OCI-LY1 (cell line): ENCODE measurements at regions not wholly inside any gene's neighbourhood (a gene's known extent, or its start where the extent isn't known, plus 50 kb on each side); places are given as distances from the start of the nearest gene placed in this dataset.

ENCODE experiments used
- H2AFZ ChIP-seq: fragments of 200-600 bp; sonication (generic), shearing (Covaris generic); 2 replicates; pipeline ENCODE4 v1.6.0; 2014; ENCODE audit warnings: antibody characterized with exemption, mild to moderate bottlenecking, low read length
- H3F3A ChIP-seq: fragments of 200-600 bp; sonication (generic), shearing (Covaris generic); 2 replicates; pipeline ENCODE4 v1.6.0; 2014; ENCODE audit warnings: mild to moderate bottlenecking, antibody characterized with exemption, low read length, moderate library complexity; ENCODE audit not compliant: insufficient read depth
- H3K27ac ChIP-seq: fragments of 200-600 bp; sonication (generic); 2 replicates; pipeline ENCODE4 v1.5.1; 2014; ENCODE audit warnings: low read length, mixed run types, mild to moderate bottlenecking, low read depth; ENCODE audit not compliant: poor library complexity, severe bottlenecking
- H3K27me3 ChIP-seq: fragments of 200-600 bp; sonication (generic); 2 replicates; pipeline ENCODE4 v1.6.0; 2014; ENCODE audit warnings: antibody characterized with exemption, mild to moderate bottlenecking, low read length, moderate library complexity; ENCODE audit not compliant: insufficient read depth
- H3K36me3 ChIP-seq: fragments of 200-600 bp; sonication (generic); 2 replicates; pipeline ENCODE4 v1.6.1; 2014; ENCODE audit warnings: mild to moderate bottlenecking, antibody characterized with exemption, low read length, moderate library complexity, mixed read lengths; ENCODE audit not compliant: insufficient read depth
- H3K4me1 ChIP-seq: fragments of 200-600 bp; sonication (generic); 2 replicates; pipeline ENCODE4 v1.5.1; 2014; ENCODE audit warnings: mild to moderate bottlenecking, low read length, moderate library complexity; ENCODE audit not compliant: insufficient read depth, severe bottlenecking
- H3K4me2 ChIP-seq: fragments of 200-600 bp; sonication (generic), shearing (Covaris generic); 2 replicates; pipeline ENCODE4 v1.6.1; 2014; ENCODE audit warnings: low read length
- H3K4me3 ChIP-seq: fragments of 200-600 bp; sonication (generic); 2 replicates; pipeline ENCODE4 v1.5.1; 2014; ENCODE audit warnings: low read length, low read depth, mild to moderate bottlenecking, mixed read lengths; ENCODE audit not compliant: poor library complexity, severe bottlenecking
- H3K79me2 ChIP-seq: fragments of 200-600 bp; shearing (Covaris generic); 2 replicates; pipeline ENCODE4 v1.6.1; 2016; ENCODE audit warnings: mixed run types, low read length, mixed read lengths; ENCODE audit not compliant: insufficient read depth
- H3K9ac ChIP-seq: fragments of 200-600 bp; sonication (generic), shearing (Covaris generic); 2 replicates; pipeline ENCODE4 v1.6.1; 2014; ENCODE audit warnings: mild to moderate bottlenecking, low read length, mixed read lengths
- H3K9me2 ChIP-seq: fragments of 200-600 bp; sonication (generic), shearing (Covaris generic); 2 replicates; pipeline ENCODE4 v1.6.1; 2014; ENCODE audit warnings: low read depth, mild to moderate bottlenecking, low read length, mixed read lengths
- H3K9me3 ChIP-seq: fragments of 200-600 bp; shearing (Covaris generic); 2 replicates; pipeline ENCODE4 v1.6.1; 2014; ENCODE audit warnings: low read length, mixed read lengths
- H4K20me1 ChIP-seq: fragments of 200-600 bp; sonication (generic), shearing (Covaris generic); 2 replicates; pipeline ENCODE4 v1.6.0; 2016; ENCODE audit warnings: mild to moderate bottlenecking, low read length; ENCODE audit not compliant: insufficient read depth
- EZH2 ChIP-seq: fragments of 200-600 bp; sonication (generic), shearing (Covaris generic); IDR thresholded peaks from 2 replicates; pipeline ENCODE4 v1.8.0; 2017; ENCODE audit warnings: borderline replicate concordance, mixed run types, mild to moderate bottlenecking, antibody characterized with exemption, low read length, moderate library complexity, mixed read lengths
- TF ChIP-seq, protein P1 (sequence below): fragments of 200-600 bp; sonication (generic), shearing (Covaris generic); IDR thresholded peaks from 2 replicates; pipeline ENCODE4 v1.5.1; 2017; ENCODE audit warnings: mild to moderate bottlenecking, antibody characterized with exemption, low read length, moderate library complexity, mixed read lengths

DNA sequence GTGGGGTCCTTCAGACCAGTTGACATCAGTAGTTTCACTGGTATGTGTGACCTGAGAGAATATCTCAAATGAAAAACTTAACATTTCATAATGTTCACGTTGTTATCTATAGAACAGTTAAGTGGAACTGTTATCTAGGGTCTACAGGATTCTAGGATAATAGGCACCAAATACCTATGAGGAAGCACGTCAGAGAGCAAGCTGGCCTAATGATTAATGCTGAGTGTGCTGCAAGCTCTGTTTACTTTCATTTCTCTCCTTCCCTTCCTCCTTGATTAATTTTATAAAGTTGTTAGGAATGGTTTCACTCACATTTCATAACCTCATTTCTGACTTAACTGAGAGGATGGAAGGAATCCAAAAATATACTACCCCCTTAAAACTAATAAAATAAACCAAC is 362.5 kb upstream of the ZNF717 start:
- Histone ChIP-seq H3K4me2 (no peak overlapping the region), H3K36me3 (no peaks in the 10 kb centered on the region), H3K79me2 (no peaks in the 10 kb centered on the region), H3K9ac (no peak overlapping the region), H4K20me1 (no peaks in the 10 kb centered on the region), H2AFZ (no peak overlapping the region), H3K9me3 (no peaks in the 10 kb centered on the region), H3F3A (no peaks in the 10 kb centered on the region), H3K4me1 (no peaks in the 10 kb centered on the region), H3K9me2 (no peaks in the 10 kb centered on the region), H3K27ac (no peak overlapping the region), H3K27me3 (no peaks in the 10 kb centered on the region), H3K4me3 (no peak overlapping the region)
- TF ChIP-seq, protein P1, sequence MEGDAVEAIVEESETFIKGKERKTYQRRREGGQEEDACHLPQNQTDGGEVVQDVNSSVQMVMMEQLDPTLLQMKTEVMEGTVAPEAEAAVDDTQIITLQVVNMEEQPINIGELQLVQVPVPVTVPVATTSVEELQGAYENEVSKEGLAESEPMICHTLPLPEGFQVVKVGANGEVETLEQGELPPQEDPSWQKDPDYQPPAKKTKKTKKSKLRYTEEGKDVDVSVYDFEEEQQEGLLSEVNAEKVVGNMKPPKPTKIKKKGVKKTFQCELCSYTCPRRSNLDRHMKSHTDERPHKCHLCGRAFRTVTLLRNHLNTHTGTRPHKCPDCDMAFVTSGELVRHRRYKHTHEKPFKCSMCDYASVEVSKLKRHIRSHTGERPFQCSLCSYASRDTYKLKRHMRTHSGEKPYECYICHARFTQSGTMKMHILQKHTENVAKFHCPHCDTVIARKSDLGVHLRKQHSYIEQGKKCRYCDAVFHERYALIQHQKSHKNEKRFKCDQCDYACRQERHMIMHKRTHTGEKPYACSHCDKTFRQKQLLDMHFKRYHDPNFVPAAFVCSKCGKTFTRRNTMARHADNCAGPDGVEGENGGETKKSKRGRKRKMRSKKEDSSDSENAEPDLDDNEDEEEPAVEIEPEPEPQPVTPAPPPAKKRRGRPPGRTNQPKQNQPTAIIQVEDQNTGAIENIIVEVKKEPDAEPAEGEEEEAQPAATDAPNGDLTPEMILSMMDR, result no peak
- TF ChIP-seq EZH2, result no peak

DNA sequence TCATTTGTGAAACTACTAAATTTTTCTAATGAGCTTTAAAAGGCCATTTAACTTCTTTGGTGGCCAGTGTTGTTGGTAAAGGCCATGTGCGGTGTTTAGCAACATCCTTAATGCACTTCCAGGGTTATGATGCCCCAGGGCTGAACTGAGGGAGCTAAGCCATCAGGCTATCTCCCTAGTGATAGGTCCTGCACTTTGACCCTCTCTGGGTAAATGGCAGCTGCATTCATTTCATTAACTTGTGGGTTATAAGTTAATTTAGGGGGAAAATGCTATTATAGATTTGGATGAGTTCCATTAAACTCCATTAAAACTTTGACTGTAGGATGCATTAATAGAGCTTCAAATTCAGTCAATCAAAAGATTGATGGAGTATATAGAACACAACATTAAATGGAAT is 366.7 kb upstream of the ZNF717 start:
- H3K27me3 ChIP-seq, result no peaks in the 10 kb centered on the region
- H4K20me1 ChIP-seq, result no peaks in the 10 kb centered on the region
- H3K9ac ChIP-seq, result no peak overlapping the region
- no peak for TF ChIP-seq EZH2
- TF ChIP-seq, protein P1, result no peak
- H3K9me2 ChIP-seq, result no peaks in the 10 kb centered on the region
- H3K4me2 ChIP-seq, result no peak overlapping the region
- H3K36me3 ChIP-seq, result no peaks in the 10 kb centered on the region
- no peak overlapping the region for H2AFZ ChIP-seq
- H3K4me3 ChIP-seq, result no peak overlapping the region
- no peak overlapping the region for H3K27ac ChIP-seq
- no peaks in the 10 kb centered on the region for H3K79me2 ChIP-seq
- no peaks in the 10 kb centered on the region for H3K9me3 ChIP-seq
- H3K4me1 ChIP-seq, result no peaks in the 10 kb centered on the region
- H3F3A ChIP-seq, result no peaks in the 10 kb centered on the region; the same call in 1 of the 2 replicates

DNA sequence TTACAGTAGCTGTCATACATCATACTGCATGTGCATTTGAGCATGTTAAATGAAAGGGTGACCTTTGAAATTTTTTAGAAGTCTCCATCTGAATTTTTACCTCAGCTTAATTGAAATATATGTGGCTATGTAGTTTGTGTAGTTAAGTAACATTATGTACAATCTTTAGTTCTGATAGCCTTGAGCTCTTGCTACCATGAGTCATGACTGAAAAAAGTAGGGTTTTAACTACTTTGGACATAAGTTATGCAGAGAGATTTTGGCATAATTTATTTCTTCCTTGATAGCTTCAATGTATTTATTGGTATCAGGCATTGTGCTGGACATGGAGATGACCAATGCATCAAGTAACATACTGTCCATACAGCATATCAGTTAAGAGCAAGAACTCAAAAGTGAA is 376.5 kb upstream of the ZNF717 start:
- Histone ChIP-seq H3K9me3 (no peaks in the 10 kb centered on the region), H3K79me2 (no peaks in the 10 kb centered on the region), H2AFZ (no peak overlapping the region), H3K36me3 (no peaks in the 10 kb centered on the region), H3K4me3 (no peak overlapping the region), H3K9ac (no peak overlapping the region), H3K4me1 (no peaks in the 10 kb centered on the region), H3K27ac (no peak overlapping the region), H3F3A (no peaks in the 10 kb centered on the region), H4K20me1 (no peaks in the 10 kb centered on the region), H3K4me2 (no peak overlapping the region), H3K27me3 (no peaks in the 10 kb centered on the region), H3K9me2 (no peaks in the 10 kb centered on the region)
- no peak for TF ChIP-seq EZH2
- TF ChIP-seq, protein P1, result no peak
